Stimulated activated CD8-positive, alpha-beta memory T cell treated with anti-CD3 and anti-CD28 coated beads, Interleukin-12 subunit alpha, Interleukin-12 subunit beta, amount 100 ng/mL, for 1 hour (primary cell): ENCODE measurements at regions not wholly inside any gene's neighbourhood (a gene's known extent, or its start where the extent isn't known, plus 50 kb on each side); places are given as distances from the start of the nearest gene placed in this dataset.

Source experiments
- DNase-seq: peaks from one replicate; pipeline ENCODE4 v3.0.0-alpha.2; 2020; ENCODE audit warnings: low read depth

DNA sequence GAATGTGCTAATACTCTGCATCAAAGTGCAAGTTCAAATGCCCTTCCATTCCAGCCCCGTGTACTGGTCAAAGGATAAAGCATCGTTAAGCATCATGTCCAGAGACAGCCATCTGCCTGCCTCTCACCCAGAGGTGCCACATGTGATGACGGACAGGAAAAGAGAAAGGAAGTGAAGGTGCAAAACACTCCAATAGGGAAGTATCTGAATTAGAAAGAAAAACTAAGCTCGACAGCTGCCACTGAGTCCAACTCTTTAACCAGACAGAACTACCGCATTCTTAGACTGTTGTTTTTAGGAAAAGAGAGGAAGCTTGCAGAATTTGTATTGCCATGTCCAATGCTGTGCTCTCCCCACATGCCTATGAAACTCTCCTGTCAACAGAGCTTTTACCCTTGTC lies 465.0 kb upstream of the SOX5 start:
- no peak for DNase-seq

DNA sequence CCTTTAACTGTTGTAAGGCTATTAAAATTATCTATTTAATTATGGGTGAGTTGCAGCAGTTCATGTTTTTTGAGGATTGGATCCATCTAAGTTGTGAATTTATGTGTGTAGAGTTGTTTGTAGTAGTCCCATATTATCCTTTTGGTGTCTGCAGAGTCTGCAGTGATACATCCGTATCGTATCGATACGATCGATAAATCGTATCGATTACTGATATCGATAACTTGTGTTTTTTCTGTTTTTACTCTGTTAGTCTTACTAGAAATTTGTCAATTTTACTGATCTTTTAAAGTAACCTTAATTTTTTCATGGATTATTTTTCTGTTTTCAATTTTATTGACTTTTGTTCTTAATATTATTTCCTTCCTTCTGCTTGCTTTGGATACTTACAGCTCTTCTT lies 462.5 kb upstream of the SOX5 start:
- no peak for DNase-seq

DNA sequence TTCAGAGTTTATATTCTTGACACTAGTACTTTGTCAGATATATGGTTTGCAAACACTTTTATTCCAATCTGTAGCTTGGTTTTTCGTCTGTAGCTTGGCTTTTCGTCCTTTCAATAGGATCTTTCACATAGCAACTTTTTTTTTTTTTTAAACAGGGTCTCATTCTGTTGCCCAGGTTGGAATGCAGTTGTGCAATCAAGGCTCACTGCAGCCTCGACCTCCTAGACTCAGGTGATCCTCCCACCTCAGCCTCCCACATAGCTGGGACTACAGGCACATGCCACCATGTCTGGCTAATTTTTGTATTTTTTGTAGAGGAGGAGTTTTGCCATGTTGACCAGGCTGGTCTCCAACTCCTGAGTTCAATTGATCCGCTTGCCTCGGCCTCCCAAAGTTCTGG lies 460.4 kb upstream of the SOX5 start:
- no peak for DNase-seq

DNA sequence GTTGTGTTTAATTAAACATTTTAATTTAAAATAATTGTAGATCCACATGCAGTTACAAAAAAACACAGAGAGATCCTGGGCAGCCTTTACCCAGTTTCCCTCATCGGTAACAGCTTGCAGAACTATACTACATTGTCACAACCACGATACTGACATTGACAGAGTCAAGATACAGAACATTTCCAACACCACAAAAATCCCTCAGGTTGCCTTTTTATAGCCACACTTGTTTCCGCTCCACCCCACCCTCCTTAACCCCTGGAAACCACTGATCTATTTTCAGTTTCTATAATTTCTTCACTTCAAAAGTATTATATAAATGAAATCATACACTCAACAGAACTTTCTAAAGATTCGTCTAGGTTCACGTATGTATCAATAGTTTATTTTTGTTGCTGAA lies 458.8 kb upstream of the SOX5 start:
- no peak for DNase-seq

DNA sequence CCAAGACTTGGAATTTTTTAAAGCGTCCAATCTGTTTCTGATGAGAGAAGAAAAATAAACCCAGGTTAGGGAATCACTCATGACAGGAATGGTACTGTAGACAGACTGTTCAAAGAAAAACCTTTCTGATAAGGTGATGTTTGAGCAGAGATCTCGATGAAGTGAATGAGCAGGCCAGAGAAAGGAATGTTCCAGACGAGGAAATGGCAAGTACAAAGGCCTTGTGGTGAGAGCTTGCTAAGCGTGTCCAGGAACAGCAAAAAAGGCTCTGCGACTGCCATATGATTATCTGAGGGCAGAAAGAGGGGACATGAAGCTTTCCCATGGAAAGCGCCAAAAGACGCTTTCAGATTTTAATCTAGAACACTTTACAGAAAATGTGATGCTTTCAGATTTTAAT lies 458.4 kb upstream of the SOX5 start:
- DNase-seq, result no peak

DNA sequence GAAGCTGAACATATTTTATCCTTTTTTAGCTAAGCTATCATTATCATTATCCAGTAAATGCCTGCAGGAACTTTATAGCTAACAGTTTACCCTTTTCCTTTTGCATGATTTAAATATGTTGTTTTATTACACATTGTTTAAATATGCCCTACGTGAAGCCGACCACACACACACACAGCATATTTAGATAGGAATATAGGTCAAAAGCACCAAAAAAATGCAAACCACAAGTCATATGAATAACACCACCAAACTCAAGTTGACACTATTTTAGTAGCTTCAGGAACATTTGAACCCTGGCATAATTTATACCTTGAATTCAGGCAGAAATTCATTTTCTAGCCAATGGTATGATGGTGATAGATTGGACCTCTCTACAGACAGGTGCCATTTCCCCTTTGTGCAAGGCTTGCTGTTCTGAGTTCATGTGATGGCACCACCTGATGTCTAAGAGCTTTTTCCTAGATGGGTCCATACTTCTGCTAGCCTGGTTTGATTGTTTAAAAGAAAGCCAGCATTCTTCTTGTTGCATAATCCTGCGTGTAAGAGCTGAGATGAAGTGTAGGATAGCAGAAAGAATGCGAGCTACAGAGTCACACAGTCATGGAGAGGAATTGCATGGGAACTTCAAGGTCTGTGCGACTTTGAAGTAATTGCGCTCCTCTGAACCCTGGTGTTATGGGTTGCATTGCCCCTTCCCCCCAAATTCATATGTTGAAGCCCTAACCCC lies 454.8 kb upstream of the SOX5 start:
- no peak for DNase-seq

DNA sequence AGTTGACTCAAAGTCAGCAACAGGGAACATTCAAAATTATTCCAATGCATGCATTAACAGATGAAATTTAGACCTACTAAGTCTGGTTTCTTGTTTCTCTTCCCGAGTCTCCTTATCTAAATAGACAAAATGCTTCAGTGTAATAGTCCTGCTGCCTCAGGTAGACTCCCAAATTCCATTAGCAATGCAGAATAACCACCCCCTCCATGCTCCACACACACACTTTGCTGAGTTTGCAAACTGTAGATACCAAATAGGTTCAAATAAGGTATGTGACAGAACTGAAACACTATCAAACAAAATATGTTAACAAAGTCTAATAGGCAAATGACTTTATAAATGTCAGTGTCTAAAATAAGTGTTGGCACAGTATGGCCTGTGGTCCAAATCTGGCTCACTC lies 451.1 kb upstream of the SOX5 start:
- DNase-seq, result no peak

DNA sequence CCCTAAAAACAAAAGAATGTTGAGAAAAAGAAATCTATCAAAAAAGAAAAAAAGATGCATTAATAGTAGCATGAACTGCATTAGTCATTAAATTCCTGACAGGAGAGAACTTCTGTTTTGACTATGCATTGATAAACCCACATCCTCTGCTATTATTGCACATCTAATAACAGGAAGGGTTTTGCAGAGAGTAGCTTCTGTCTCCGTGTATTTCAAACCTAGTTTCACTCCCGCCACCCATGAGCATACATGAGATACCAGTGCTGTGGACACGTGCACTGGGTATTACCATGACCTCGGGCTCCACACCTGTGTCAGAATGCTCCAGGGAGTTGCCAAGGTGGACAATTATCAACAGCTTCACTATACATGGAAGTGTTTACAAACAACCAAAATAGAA lies 449.1 kb upstream of the SOX5 start:
- no peak for DNase-seq

DNA sequence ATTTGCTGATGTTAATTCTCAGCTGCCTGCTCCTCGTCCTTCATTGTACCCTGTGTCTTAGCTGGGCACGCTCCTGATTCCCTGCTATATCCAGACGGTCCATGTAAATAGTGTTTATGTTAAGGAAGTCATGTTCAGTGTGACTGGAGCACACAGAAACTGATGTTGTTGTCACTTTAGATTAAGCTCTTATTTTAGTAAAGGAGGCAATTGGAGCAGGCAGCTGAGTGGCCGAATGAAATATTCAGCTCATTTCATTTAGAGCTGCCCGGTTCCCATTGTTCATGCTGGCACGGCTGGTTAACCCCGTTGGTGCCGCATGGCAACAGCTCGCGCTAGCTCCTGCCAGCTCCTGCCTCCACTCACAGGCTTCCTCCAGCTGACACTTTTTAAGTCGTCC lies 446.8 kb upstream of the SOX5 start:
- DNase-seq, result no peak

DNA sequence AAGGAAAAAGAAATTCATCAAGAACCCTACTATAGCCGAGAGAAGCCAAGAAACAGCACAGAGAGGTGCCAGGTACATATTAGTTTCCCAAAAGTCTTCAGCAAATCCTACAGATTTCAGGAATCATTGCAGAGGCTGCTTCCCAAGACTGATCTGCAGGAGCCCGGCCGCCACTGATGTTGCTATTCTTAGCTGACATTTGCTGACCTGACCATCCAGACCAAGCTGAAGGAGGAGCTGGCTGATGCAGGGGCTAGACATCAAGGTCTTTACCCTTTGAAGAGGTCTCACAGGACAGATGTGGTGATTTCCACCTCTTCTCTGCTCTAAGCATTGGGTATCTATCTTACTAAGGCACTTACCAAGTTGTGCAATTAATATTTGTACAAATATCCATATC lies 444.8 kb upstream of the SOX5 start:
- no peak for DNase-seq

DNA sequence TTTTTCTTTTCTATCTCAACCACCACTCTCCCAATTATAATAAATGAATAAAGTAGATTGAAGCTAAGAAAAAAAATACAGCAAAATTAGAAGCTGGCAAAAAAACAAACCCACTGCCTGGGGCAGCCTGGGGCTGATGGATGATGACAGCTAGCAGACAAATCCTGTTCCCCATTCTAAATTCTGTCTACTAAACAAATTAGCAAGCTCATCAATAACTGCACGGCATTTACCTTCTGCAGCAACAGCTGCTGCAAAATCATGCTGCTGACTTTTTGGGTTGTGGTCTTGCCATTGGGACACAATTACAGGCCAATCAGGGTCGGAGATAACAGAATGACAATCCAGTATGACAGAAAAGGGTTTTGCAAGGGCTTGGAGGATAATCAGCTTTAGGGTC lies 443.6 kb upstream of the SOX5 start:
- DNase-seq, result no peak

DNA sequence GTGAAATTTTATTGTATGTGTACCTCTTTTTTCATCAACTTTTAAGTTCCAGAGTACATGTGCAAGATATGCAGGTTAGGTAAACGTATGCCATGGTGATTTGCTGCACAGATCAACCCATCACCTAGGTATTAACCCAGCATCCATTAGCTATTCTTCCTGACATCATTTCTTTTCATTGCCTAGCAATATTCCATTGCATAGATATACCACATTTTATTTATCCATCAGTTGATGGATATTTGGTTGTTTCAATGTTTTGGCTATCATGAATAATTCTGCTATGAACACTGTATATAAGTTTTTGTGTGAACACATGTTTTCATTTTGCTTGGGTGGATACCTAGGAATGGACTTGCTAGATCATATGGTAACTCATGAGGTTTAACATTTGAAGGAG lies 439.9 kb upstream of the SOX5 start:
- no peak for DNase-seq

DNA sequence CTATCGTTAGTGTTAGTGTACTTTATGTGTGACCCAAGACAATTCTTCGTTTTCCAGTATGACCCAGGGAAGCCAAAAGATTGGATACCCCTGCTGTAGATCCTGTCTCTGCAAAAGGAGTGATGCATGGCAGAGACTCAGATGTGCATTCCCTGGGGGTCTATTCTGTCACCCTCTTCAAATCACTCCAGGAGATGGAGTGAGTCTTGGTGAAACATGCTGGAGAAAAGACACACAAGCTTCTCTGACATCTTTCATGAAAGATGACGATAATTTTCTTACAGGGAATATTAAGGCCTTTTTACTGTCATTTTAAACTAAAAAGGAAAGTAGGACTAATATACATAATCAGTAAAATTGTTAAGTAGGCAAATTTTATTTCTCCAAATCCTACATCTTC lies 437.9 kb upstream of the SOX5 start:
- DNase-seq, result no peak

DNA sequence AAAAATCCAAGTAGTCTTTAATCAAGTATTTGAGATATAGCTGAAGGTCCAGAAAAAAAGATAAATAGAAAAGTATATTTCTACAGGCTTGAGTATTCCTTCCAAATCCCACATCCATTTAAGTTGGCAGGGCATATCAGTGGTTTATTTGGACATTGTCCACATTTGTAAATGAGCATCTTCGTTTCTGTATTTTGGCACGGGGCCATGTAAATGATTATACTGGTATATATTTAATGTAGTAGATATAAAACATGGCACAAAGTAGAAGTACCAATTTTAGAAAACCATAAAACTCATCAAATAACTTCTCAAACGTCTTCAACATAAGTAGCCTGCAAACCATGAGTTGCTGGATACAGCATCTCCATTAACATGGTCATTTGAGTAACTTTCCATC lies 437.4 kb upstream of the SOX5 start:
- DNase-seq, result no peak

DNA sequence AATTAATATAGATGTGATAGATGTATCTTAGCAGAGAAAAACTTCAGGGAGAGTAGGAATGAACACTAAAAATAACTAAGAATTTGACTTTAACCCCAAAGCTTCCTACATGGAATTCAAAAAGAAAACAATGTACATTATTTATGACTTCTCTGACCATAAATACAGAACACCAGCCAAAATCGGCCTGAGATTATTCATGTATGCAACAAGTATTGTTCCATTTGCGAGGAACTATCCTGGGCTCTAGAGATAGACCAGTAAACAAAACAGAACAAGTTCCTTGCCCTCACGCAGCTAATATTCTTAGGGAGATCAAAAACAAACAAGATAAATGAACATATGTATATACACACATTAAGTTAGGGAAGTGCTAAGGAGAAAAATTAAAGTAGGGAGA lies 432.3 kb upstream of the SOX5 start:
- no peak for DNase-seq

DNA sequence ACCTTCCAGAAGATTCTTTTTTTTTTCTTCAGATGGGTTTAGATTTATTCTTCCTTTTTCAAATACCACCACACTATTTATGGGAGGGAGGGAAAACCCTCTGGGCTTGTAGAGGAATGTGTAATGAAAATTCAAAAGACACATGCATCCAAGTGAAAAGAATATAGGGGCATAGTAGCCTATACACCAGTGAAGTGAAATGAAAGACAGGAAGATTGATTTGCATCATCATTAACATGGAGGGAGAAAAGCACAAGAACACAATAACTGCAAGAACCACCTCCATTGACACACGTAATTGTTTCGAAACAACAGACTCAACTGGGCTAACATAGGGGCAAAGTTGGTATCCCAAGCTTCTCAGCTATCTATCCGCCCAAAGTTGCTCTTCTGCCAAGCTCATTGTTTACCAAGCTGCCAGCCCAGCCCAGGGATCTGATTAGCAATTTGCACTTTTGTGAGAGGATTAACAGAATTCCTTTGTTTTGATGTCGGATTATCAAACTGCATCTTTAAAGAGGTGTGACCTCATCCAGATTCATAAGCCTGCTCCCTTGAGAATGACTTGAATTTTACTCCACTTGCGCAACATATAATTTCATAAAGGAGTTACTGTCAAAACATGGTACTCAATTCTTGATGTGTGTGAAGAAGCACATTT lies 430.5 kb upstream of the SOX5 start:
- no peak for DNase-seq

DNA sequence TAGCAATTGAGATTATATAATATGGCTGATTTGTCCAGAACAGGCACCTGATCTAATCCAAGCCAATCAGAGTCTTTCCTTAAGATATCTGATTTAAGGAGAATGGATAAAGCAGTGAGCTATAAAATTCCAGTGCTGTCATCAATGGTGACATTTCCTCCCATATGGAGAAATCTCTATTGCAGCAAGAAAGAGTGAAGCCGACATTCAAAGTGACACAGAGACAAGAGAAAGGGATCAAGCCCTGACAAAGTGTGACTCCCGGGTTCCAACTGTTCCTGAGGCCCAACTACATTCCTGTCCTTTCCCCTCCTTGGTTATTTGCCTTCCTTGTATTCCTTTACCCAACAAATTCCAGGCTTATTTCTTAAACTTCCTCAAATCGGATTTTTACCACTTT lies 430.0 kb upstream of the SOX5 start:
- DNase-seq, result no peak

DNA sequence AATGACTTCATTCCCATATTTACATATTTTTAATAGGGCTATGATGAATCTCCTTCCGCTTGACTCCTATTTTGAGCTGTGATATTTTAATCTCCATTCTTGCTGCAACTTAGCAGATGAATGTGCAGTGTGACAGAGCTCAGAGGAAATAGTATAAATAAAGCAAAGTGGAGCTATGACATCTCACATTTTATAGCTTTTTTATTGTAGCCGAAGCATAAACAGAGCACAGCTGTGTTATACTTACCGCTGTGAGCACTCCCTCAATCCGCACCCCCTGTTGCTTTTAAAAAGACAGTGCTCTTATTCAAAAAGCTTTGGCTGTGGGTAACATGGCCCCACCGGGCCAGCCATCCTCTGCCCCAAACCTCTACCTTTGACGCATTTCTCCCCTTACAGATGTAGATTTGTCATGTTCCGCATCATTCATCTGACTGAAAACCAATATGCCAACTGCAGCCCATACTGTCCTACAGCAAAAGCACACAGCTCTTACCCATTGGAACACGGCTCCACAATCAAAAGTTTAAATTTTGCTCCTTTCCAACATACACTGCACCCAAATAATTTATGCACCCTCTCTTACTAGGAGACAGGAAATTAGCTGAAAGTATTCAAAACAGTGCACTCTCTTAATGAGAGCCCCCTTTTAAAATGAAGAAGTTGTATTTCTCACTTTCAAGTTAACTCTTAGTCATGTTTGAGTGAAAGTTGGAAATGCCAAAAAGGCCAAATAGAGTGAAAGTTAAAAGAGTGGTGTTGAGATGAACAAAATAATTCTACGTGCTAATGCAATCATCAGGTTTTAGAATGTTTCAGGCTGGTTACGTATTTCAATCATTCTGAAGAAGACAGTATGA lies 429.3 kb upstream of the SOX5 start:
- DNase-seq, result no peak

DNA sequence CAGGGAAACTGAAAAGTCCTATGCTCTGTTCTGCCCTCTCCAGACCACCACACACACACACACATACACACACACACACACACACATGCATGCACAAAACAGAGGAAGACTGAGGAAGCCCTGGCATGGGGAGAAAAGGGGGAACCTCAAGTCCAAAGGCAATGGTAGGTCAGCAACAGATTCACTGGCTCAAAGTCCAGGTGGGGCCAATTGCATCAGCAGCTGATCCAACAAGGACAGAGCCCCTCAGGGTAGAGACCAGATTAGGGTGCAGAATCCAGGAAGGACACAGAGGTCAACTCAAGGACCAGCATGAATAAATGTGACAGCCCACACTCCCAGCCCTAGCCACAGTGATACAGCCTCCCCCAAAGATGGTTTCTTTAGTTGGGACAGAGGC lies 425.0 kb upstream of the SOX5 start:
- DNase-seq, result no peak

DNA sequence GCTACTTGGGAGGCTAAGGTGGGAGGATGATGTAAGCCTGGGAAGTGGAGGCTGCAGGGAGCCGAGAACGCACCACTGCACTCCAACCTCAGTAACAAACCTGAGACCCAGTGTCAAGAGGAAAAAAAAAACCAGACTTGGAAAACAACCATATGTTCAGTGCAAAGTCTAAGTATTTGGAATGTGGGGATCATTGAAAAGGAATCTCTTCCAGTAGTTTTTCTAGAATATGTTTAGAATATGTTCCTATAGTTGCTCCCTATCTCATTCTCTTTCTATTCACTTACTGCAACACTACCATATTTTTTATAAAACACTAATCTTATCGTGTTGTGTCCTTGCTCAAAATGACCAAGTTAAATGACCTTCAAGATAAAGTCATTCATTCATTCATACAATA lies 423.5 kb upstream of the SOX5 start:
- no peak for DNase-seq

DNA sequence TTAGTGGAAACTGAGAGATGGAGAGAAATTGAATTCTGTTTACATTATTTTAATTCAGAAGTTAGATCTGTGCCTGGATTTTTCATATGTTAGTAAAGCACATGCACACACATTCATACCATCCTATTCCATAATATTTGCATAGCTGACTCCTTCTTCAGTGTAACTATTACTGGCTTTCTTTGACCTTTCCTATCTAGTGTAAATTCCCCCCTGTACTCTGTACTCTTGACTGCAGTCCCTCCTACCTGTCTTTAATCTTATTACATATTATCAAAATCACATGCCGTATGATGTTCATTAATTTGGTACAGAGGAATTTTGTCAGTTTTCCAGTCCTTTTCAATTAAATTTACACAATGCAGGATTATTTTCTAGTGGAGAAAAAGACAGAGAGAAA lies 417.0 kb upstream of the SOX5 start:
- DNase-seq, result no peak

DNA sequence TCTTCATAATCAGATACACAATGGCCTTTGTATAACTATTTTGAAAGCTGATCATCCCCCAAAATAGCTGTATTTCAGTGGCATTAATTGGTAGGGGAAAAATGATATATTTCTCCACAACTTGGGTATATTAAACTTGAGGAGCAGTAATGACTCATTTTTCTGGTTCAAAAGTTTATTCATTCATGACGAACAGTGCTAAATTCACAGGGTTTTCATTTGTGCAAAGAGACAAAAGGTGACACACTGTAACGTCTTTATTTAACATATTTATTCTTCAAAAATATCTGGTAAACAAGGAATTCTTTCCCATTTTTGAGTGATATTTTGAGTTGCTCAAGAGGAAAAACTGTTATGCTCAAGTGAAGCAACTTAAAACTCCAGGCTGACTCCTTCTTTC lies 415.5 kb upstream of the SOX5 start:
- no peak for DNase-seq

DNA sequence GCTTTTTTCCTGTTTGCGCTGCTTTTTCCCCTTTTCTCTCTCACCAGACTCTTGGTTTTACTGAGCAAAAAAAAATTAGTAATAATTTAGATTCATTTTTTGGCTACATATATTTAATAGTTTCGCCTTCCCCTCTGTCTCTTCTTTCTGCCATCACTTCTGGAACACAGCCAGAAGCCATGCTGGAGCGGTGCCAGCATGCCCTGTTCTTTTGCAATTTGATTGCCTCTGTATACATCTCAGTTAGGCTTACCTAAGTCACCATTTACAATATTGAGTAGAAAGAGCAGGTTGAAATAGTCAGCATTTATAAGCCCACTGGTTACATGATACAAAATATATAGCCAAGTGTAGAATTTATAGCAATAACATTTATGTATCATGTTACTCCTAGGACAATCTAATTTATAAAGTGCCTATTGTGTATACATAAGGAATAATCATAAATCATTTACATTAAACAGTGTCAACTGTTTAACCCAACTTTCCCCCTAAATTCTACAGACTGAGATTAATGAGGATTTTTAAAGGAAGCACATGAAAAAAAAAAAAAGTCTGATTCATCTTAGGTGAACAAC lies 413.8 kb upstream of the SOX5 start:
- no peak for DNase-seq
